ENCODE measurements at regions not wholly inside any gene's neighbourhood (a gene's known extent, or its start where the extent isn't known, plus 50 kb on each side); places are given as distances from the start of the nearest gene placed in this dataset.
"Not testable (repeated sequence)": the region's sequence is repeated elsewhere in the genome, so short reads cannot be mapped to it uniquely, and the experiment has no call there.

- no peak for DNase-seq (ENCODE audit: low read depth, low spot score)
- Histone ChIP-seq H3K36me3 (ENCODE audit: insufficient read depth, insufficient read length, low read length) (no peaks in the 10 kb centered on the region), H3K4me1 (ENCODE audit: insufficient read depth, insufficient read length) (no peaks in the 10 kb centered on the region), H3K27me3 (ENCODE audit: insufficient read depth, insufficient read length) (no peaks in the 10 kb centered on the region), H3K9me3 (ENCODE audit: insufficient read depth, low read length) (no peaks in the 10 kb centered on the region), H3K4me3 (ENCODE audit: insufficient read length, low read depth) (no peak overlapping the region), H3K9ac (ENCODE audit: insufficient read length, low read depth) (no peak overlapping the region)
- TF ChIP-seq YY1 (IDR thresholded peaks at IDR 0.05; ENCODE audit: insufficient read depth, insufficient read length) (no peak), ZNF274 (IDR thresholded peaks at IDR 0.05; ENCODE audit: low read depth, low read length) (no peak), SUZ12 (IDR thresholded peaks at IDR 0.05; ENCODE audit: extremely low read depth, insufficient read depth, insufficient read length) (no peak)
These were observed 916.4 kb downstream of the TMTC2 start for GRCh38 chr12:83603106-83603505.

GRCh38 chr12:83575326-83575725 is 888.6 kb downstream of the TMTC2 start:
- DNase-seq (ENCODE audit: low read depth, low spot score), result no peak
- Histone ChIP-seq H3K4me3 (ENCODE audit: insufficient read length, low read depth) (no peak overlapping the region), H3K4me1 (ENCODE audit: insufficient read depth, insufficient read length) (no peaks in the 10 kb centered on the region), H3K36me3 (ENCODE audit: insufficient read depth, insufficient read length, low read length) (no peaks in the 10 kb centered on the region), H3K27me3 (ENCODE audit: insufficient read depth, insufficient read length) (no peaks in the 10 kb centered on the region), H3K9ac (ENCODE audit: insufficient read length, low read depth) (no peak overlapping the region), H3K9me3 (ENCODE audit: insufficient read depth, low read length) (no peaks in the 10 kb centered on the region)
- no peak for TF ChIP-seq YY1 (IDR thresholded peaks at IDR 0.05; ENCODE audit: insufficient read depth, insufficient read length)
- no peak for TF ChIP-seq SUZ12 (IDR thresholded peaks at IDR 0.05; ENCODE audit: extremely low read depth, insufficient read depth, insufficient read length)
- TF ChIP-seq ZNF274 (IDR thresholded peaks at IDR 0.05; ENCODE audit: low read depth, low read length), result no peak

- H3K27me3 ChIP-seq (ENCODE audit: insufficient read depth, insufficient read length), result no peaks in the 10 kb centered on the region
- no peak for DNase-seq (ENCODE audit: low read depth, low spot score)
- no peaks in the 10 kb centered on the region for H3K36me3 ChIP-seq (ENCODE audit: insufficient read depth, insufficient read length, low read length)
- no peaks in the 10 kb centered on the region for H3K9me3 ChIP-seq (ENCODE audit: insufficient read depth, low read length)
- no peak overlapping the region for H3K4me3 ChIP-seq (ENCODE audit: insufficient read length, low read depth)
- TF ChIP-seq YY1 (IDR thresholded peaks at IDR 0.05; ENCODE audit: insufficient read depth, insufficient read length), result no peak
- TF ChIP-seq SUZ12 (IDR thresholded peaks at IDR 0.05; ENCODE audit: extremely low read depth, insufficient read depth, insufficient read length), result no peak
- TF ChIP-seq ZNF274 (IDR thresholded peaks at IDR 0.05; ENCODE audit: low read depth, low read length), result no peak
- H3K4me1 ChIP-seq (ENCODE audit: insufficient read depth, insufficient read length), result no peaks in the 10 kb centered on the region
- no peak overlapping the region for H3K9ac ChIP-seq (ENCODE audit: insufficient read length, low read depth)
These were observed 887.4 kb downstream of the TMTC2 start for GRCh38 chr12:83574142-83574541.

GRCh38 chr12:83573671-83574070 is 887.0 kb downstream of the TMTC2 start:
- DNase-seq (ENCODE audit: low read depth, low spot score), result no peak
- Histone ChIP-seq H3K36me3 (ENCODE audit: insufficient read depth, insufficient read length, low read length) (no peaks in the 10 kb centered on the region), H3K9me3 (ENCODE audit: insufficient read depth, low read length) (no peaks in the 10 kb centered on the region), H3K9ac (ENCODE audit: insufficient read length, low read depth) (no peak overlapping the region), H3K4me3 (ENCODE audit: insufficient read length, low read depth) (no peak overlapping the region), H3K27me3 (ENCODE audit: insufficient read depth, insufficient read length) (no peaks in the 10 kb centered on the region), H3K4me1 (ENCODE audit: insufficient read depth, insufficient read length) (no peaks in the 10 kb centered on the region)
- TF ChIP-seq ZNF274 (IDR thresholded peaks at IDR 0.05; ENCODE audit: low read depth, low read length), result no peak
- TF ChIP-seq SUZ12 (IDR thresholded peaks at IDR 0.05; ENCODE audit: extremely low read depth, insufficient read depth, insufficient read length), result no peak
- TF ChIP-seq YY1 (IDR thresholded peaks at IDR 0.05; ENCODE audit: insufficient read depth, insufficient read length), result no peak

GRCh38 chr12:83559650-83560049 is 872.9 kb downstream of the TMTC2 start:
- no peaks in the 10 kb centered on the region for H3K27me3 ChIP-seq (ENCODE audit: insufficient read depth, insufficient read length)
- peaks cover 5% of the 10 kb centered on the region; the same call in 1 of the 2 replicates for H3K9me3 ChIP-seq (ENCODE audit: insufficient read depth, low read length)
- TF ChIP-seq SUZ12 (IDR thresholded peaks at IDR 0.05; ENCODE audit: extremely low read depth, insufficient read depth, insufficient read length) (no peak), ZNF274 (IDR thresholded peaks at IDR 0.05; ENCODE audit: low read depth, low read length) (no peak), YY1 (IDR thresholded peaks at IDR 0.05; ENCODE audit: insufficient read depth, insufficient read length) (no peak)
- no peak overlapping the region for H3K9ac ChIP-seq (ENCODE audit: insufficient read length, low read depth)
- no peak overlapping the region for H3K4me3 ChIP-seq (ENCODE audit: insufficient read length, low read depth)
- peak; percentile 22 for DNase-seq (ENCODE audit: low read depth, low spot score)
- H3K4me1 ChIP-seq (ENCODE audit: insufficient read depth, insufficient read length), result no peaks in the 10 kb centered on the region
- no peaks in the 10 kb centered on the region for H3K36me3 ChIP-seq (ENCODE audit: insufficient read depth, insufficient read length, low read length)

- not testable (repeated sequence) for DNase-seq (ENCODE audit: low read depth, low spot score)
These were observed 869.3 kb downstream of the TMTC2 start for GRCh38 chr12:83556040-83556439.

GRCh38 chr12:83541446-83541845 is 854.7 kb downstream of the TMTC2 start:
- no peak for DNase-seq (ENCODE audit: low read depth, low spot score)
- no peaks in the 10 kb centered on the region for H3K4me1 ChIP-seq (ENCODE audit: insufficient read depth, insufficient read length)
- H3K4me3 ChIP-seq (ENCODE audit: insufficient read length, low read depth), result no peak overlapping the region
- no peaks in the 10 kb centered on the region for H3K9me3 ChIP-seq (ENCODE audit: insufficient read depth, low read length)
- no peaks in the 10 kb centered on the region for H3K36me3 ChIP-seq (ENCODE audit: insufficient read depth, insufficient read length, low read length)
- H3K27me3 ChIP-seq (ENCODE audit: insufficient read depth, insufficient read length), result no peaks in the 10 kb centered on the region
- TF ChIP-seq SUZ12 (IDR thresholded peaks at IDR 0.05; ENCODE audit: extremely low read depth, insufficient read depth, insufficient read length), result no peak
- TF ChIP-seq ZNF274 (IDR thresholded peaks at IDR 0.05; ENCODE audit: low read depth, low read length), result no peak
- TF ChIP-seq YY1 (IDR thresholded peaks at IDR 0.05; ENCODE audit: insufficient read depth, insufficient read length), result no peak
- H3K9ac ChIP-seq (ENCODE audit: insufficient read length, low read depth), result no peak overlapping the region

More at GRCh38 chr12:83556040-83556439, 869.3 kb downstream of the TMTC2 start:
- H3K4me3 ChIP-seq (ENCODE audit: insufficient read length, low read depth); H3K4me1 ChIP-seq (ENCODE audit: insufficient read depth, insufficient read length); H3K27me3 ChIP-seq (ENCODE audit: insufficient read depth, insufficient read length); H3K36me3 ChIP-seq (ENCODE audit: insufficient read depth, insufficient read length, low read length); H3K9ac ChIP-seq (ENCODE audit: insufficient read length, low read depth): not testable (repeated sequence)
- H3K9me3 ChIP-seq (ENCODE audit: insufficient read depth, low read length), result peaks cover 10% of the 10 kb centered on the region; the same call in 1 of the 2 replicates
